ENCODE measurements at regions not wholly inside any gene's neighbourhood (a gene's known extent, or its start where the extent isn't known, plus 50 kb on each side); places are given as distances from the start of the nearest gene placed in this dataset.

DNA sequence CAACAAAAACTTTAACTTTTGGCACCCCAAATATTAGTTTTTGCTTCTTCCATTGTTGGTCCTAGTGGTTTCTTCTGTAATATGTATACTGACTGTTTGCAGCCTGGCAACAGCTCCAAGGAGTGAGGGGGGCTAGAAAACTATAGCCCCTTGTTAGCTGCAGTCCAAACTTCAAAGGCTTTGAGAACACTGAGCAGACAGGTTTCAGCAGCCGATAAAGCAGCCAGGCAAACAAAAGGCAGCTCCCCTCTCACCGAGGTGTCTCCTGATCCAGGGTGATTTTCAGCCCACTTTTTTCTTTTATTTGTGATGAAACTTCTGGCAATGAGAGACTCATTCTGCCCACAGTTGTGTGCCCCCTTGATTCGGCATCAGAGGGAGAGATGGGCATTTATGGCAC, 80.7 kb downstream of the OLIG3 start:
- TF ChIP-seq, protein P1, sequence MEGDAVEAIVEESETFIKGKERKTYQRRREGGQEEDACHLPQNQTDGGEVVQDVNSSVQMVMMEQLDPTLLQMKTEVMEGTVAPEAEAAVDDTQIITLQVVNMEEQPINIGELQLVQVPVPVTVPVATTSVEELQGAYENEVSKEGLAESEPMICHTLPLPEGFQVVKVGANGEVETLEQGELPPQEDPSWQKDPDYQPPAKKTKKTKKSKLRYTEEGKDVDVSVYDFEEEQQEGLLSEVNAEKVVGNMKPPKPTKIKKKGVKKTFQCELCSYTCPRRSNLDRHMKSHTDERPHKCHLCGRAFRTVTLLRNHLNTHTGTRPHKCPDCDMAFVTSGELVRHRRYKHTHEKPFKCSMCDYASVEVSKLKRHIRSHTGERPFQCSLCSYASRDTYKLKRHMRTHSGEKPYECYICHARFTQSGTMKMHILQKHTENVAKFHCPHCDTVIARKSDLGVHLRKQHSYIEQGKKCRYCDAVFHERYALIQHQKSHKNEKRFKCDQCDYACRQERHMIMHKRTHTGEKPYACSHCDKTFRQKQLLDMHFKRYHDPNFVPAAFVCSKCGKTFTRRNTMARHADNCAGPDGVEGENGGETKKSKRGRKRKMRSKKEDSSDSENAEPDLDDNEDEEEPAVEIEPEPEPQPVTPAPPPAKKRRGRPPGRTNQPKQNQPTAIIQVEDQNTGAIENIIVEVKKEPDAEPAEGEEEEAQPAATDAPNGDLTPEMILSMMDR (IDR thresholded peaks at IDR 0.05) = no peak
- no peak for TF ChIP-seq POLR2A (IDR thresholded peaks at IDR 0.05)

All from thyroid gland (tissue), 4 donors.